Hematopoietic multipotent progenitor cell treated with erythropoietin and hydrocortisone succinate and interleukin-3 and kit ligand, for 15 days (in vitro differentiated cells): ENCODE measurements at regions not wholly inside any gene's neighbourhood (a gene's known extent, or its start where the extent isn't known, plus 50 kb on each side); places are given as distances from the start of the nearest gene placed in this dataset.

ENCODE experiments used
- DNase-seq: peaks from one replicate; pipeline ENCODE4 v3.0.0-alpha.2; 2015; ENCODE audit warnings: low spot score

GRCh38 chr5:113800686-113801085 is 287.2 kb downstream of the YTHDC2 start:
- no peak for DNase-seq

GRCh38 chr5:113804264-113804663 is 290.8 kb downstream of the YTHDC2 start:
- DNase-seq, result no peak

GRCh38 chr5:113804943-113805342 is 291.4 kb downstream of the YTHDC2 start:
- DNase-seq, result no peak

GRCh38 chr5:113806250-113806649 is 292.8 kb downstream of the YTHDC2 start:
- no peak for DNase-seq

- DNase-seq, result no peak
Observed at GRCh38 chr5:113806904-113807303, 293.4 kb downstream of the YTHDC2 start.

GRCh38 chr5:113807427-113807991 is 294.0 kb downstream of the YTHDC2 start:
- no peak for DNase-seq

GRCh38 chr5:113808956-113809355 is 295.5 kb downstream of the YTHDC2 start:
- no peak for DNase-seq

- no peak for DNase-seq
Observed at GRCh38 chr5:113809626-113810025, 296.1 kb downstream of the YTHDC2 start.

- no peak for DNase-seq
Observed at GRCh38 chr5:113813466-113813865, 300.0 kb downstream of the YTHDC2 start.

GRCh38 chr5:113817683-113818082 is 304.2 kb downstream of the YTHDC2 start:
- no peak for DNase-seq

GRCh38 chr5:113823696-113824095 is 310.2 kb downstream of the YTHDC2 start:
- no peak for DNase-seq

GRCh38 chr5:113824307-113824706 is 310.8 kb downstream of the YTHDC2 start:
- DNase-seq, result no peak

GRCh38 chr5:113825176-113825575 is 311.7 kb downstream of the YTHDC2 start:
- DNase-seq, result no peak

- no peak for DNase-seq
Observed at GRCh38 chr5:113846941-113847340, 333.4 kb downstream of the YTHDC2 start.

- no peak for DNase-seq
Observed at GRCh38 chr5:113864437-113864836, 350.9 kb downstream of the YTHDC2 start.

GRCh38 chr5:113866763-113867162 is 353.3 kb downstream of the YTHDC2 start:
- DNase-seq, result no peak

- no peak for DNase-seq
Observed at GRCh38 chr5:113869611-113870010, 356.1 kb downstream of the YTHDC2 start.

GRCh38 chr5:113871972-113872371 is 358.5 kb downstream of the YTHDC2 start:
- no peak for DNase-seq

GRCh38 chr5:113875096-113875495 is 361.6 kb downstream of the YTHDC2 start:
- no peak for DNase-seq

GRCh38 chr5:113891491-113891890 is 378.0 kb downstream of the YTHDC2 start:
- no peak for DNase-seq

GRCh38 chr5:113896789-113897188 is 383.3 kb downstream of the YTHDC2 start:
- no peak for DNase-seq

GRCh38 chr5:113897748-113898147 is 384.3 kb downstream of the YTHDC2 start:
- DNase-seq, result no peak

GRCh38 chr5:113900141-113900540 is 386.6 kb downstream of the YTHDC2 start:
- DNase-seq, result no peak

GRCh38 chr5:113900816-113901215 is 387.3 kb downstream of the YTHDC2 start:
- no peak for DNase-seq

GRCh38 chr5:113901718-113902117 is 388.2 kb downstream of the YTHDC2 start:
- DNase-seq, result no peak
